NCI-H1048 (cell line): ENCODE measurements at regions not wholly inside any gene's neighbourhood (a gene's known extent, or its start where the extent isn't known, plus 50 kb on each side); places are given as distances from the start of the nearest gene placed in this dataset.
"Not testable (repeated sequence)": the region's sequence is repeated elsewhere in the genome, so short reads cannot be mapped to it uniquely, and the experiment has no call there.

ENCODE experiments used
- DNase-seq: peaks from one replicate; lab custom pipeline; 2025; lab: John Stamatoyannopoulos, UW

DNA sequence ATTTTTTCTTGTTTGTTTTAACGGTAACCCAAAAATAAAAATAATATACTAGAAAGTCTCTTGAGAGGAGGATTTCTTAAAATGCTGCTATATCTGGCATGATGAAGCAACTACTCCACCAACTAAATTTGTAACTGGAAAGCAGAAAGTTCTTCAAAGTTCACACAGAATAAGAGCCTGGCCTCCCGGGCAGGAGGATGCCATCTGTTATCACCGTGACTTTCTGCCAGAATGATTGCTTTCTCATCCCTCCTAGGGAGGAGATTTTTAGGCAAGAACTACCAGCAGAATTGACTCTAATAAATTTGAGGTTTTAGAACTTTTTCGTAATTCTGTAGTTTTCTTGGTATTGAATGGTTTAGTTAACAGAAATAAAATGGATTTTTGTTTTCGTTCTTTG is 464.6 kb upstream of the ACTBL2 start:
- no peak for DNase-seq

GRCh38 chr5:57940879-57941278 is 458.3 kb upstream of the ACTBL2 start:
- no peak for DNase-seq

DNA sequence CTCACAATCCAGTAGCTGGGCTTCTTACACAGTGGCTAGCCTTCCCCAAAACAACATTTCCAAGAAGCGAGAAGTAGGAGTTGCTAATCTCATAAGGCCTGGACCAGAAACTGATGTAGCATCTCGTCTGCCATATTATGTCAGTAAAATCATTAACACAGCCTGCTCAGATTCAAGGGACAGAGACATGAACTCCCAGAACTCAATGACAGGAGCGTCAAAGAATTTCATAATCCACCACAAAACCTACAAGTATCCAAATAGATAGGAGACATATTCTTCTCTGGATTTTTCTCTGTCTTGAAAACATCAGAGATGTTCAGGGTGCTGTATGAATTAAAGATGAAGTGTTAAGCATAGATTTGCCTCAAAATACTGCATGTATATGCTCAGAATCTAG is 457.6 kb upstream of the ACTBL2 start:
- DNase-seq: no peak

GRCh38 chr5:57939771-57940170 is 457.2 kb upstream of the ACTBL2 start:
- no peak for DNase-seq

DNA sequence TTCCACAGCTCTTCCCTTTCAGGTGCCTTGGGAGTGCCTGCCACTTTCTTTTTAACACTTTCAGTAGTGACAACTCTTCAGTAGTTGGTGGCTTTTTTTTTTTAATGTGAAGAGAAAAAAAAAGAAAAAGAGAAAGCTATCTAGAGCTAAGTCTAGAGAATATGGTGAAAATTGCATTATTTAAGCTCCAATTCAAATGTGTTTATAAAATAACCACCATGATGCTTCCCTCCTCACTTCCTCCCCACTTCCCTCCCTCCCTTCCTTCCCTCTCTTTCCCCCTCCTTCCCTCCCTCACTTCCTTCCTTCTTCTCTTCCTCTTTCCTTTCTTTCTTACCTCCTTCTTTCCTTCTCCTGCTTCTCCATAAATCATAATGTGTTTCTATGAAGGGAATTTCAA is 456.7 kb upstream of the ACTBL2 start:
- DNase-seq: no peak

GRCh38 chr5:57938174-57938557 is 455.6 kb upstream of the ACTBL2 start:
- DNase-seq: no peak

DNA sequence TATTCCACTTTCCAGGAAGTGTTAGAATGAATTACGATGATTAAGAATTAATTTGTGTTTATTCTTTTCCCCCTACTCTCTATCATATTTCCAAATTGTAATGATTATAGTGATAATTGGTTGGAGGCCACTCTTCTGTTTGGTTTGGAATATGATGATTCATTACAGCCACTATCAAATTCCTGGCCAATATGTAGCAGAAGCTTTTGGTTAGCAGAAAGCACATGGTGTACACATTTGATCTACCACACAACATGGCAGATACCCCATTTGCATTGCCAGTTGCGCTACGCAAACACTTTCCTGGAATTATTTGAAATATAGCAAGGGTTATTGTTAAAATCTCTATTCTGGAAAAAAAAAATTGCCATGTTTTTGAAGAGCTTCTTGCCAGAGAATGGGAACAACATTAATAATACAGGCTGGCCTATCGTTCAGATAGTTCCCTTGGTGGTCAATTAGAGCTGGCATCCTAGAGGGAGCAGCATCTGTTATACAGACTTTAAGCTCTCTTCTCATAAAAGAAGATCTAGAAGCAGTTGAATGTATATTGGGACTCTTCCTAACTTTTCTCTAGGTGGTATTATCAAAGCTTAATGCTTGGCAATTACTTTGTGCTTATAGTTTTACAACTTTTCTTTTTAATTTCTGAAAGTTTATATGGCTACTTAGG is 455.0 kb upstream of the ACTBL2 start:
- DNase-seq: no peak

DNA sequence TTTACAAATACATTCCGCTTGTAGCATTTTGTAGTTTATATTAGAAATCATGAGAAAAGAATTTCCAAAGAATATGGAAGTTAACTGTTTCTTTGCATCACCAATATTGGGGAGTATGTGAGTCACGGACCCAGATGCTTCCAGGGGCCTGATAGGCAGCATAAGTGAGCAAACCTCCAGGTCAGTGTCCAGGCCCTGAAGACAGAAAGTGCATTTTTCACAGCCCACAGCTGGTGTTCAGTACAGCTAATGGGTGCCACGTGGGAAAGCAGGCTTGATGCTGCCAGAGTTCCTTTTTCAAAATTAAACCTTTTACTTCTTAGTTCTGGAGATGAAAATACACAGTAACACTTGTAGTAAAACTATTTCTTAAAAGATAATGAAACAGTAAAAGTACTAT is 454.4 kb upstream of the ACTBL2 start:
- no peak for DNase-seq

GRCh38 chr5:57932761-57933160 is 450.1 kb upstream of the ACTBL2 start:
- no peak for DNase-seq

- no peak for DNase-seq
These were observed 449.2 kb upstream of the ACTBL2 start for GRCh38 chr5:57931807-57932206.

GRCh38 chr5:57931352-57931751 is 448.7 kb upstream of the ACTBL2 start:
- no peak for DNase-seq

DNA sequence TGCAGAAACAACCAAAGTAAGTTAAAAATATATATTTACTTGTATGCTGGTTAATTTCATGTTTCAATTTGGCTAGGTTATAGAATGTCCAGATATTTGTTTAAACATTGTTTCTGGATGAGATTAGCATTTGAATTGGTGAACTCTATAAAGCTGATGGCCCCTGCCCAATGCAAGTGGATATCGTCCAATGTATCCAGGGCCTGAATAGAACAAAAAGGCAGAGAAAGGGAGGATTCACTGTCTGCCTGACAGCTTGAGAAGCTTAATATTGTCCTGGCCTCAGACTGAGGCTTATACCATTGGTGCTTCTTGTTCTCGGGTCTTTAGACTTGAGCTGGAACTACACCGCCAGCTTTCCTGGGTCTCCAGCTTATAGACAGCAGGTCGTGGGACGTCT is 446.7 kb upstream of the ACTBL2 start:
- DNase-seq: no peak

GRCh38 chr5:57923094-57923493 is 440.5 kb upstream of the ACTBL2 start:
- not testable (repeated sequence) for DNase-seq

- DNase-seq: no peak
These were observed 434.4 kb upstream of the ACTBL2 start for GRCh38 chr5:57917004-57917403.

DNA sequence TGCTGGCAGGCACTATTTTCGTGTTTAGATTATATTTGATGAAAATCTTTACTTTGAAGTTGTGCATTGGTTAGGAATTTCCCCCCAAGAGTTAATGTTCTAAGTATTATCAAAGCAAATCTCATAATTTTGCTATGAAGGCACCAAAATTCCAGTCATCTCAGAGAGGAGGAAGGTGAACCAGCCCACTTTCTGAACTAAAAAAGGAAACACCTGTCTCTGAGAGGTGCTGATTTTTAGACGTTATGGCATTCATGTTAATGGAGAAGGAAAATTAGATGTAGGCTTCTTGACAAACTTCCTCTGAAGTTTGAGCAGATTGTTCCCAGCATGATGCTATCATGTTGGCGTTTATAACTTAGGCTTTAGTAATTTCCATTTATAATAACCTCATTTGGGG is 432.9 kb upstream of the ACTBL2 start:
- no peak for DNase-seq

DNA sequence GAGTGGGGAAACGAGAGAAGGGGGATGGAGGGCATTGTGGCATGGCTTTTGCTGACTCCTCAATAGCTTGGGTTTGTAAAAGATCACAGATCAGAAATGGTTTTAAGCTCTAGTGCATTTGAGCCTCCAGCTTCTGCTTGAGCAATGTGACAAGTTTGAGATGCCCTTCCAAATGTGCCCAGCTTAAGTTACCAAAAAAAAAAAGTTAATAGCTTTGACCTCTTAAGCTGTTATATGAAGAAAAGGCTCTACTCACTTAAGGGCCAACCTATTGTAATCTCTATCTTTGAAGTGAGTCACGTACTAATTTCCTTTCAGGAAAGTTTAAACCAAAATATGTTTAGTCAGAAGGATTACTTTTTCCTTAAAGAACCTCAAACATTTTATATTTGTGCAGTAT is 428.8 kb upstream of the ACTBL2 start:
- no peak for DNase-seq

DNA sequence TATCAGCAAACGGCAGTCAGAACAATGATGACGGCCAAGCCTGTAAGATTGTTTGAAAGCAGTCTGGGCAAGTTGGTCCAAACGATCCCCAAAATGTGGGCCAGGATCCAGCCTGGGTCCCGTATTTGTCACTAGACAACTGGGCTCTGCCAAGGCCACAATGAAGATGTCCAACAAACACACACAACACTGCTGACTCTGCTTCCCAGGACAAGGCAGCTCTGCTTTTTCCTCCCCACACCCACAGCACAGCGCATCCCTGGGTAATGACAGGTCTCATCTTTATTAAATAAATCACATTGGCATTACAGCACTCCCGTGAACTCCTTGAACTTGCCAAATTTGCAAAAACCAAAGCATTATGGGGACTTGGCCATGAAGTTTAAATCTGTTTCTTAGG is 424.1 kb upstream of the ACTBL2 start:
- no peak for DNase-seq

GRCh38 chr5:57903458-57903857 is 420.8 kb upstream of the ACTBL2 start:
- no peak for DNase-seq

DNA sequence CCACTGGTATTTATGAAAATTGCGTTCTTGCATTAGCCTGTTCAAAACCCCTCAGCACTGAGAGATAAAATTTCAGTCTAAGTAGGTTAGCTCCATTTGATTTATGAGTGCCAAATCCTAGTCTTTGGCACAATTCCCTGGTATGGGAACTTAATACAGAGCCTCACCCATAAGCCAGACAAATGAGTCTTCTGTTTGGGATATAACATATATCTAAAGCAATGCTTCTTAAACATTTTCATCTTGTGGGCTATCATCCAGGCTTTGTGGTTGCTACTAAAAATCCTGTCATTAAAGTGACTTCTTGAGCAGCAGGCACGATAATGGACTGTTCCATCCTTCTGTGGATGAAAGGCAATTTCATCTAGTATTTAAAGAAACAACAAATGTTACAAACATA is 419.5 kb upstream of the ACTBL2 start:
- no peak for DNase-seq

- DNase-seq: no peak
These were observed 417.9 kb upstream of the ACTBL2 start for GRCh38 chr5:57900381-57900944.

- no peak for DNase-seq
These were observed 414.0 kb upstream of the ACTBL2 start for GRCh38 chr5:57896576-57896975.

DNA sequence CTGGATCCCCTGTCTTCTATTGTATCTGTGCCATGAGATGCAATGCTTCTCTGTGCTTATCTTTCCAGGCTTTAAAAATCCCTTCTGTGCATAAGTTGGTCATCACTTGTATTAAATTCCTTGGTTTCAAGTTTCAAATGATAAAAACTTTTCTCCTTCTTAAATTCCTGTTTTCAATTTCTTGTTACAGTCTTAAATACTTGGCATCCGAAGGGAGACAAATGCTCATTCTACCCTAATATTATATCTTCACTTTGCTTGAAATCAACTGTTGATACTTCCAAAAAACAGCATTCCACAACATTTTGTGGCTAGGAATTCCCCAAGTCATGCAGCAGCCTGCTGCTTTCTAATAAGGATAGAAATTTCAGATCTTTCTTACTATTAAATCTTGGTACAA is 413.2 kb upstream of the ACTBL2 start:
- DNase-seq: no peak

- no peak for DNase-seq
These were observed 411.3 kb upstream of the ACTBL2 start for GRCh38 chr5:57893926-57894325.

DNA sequence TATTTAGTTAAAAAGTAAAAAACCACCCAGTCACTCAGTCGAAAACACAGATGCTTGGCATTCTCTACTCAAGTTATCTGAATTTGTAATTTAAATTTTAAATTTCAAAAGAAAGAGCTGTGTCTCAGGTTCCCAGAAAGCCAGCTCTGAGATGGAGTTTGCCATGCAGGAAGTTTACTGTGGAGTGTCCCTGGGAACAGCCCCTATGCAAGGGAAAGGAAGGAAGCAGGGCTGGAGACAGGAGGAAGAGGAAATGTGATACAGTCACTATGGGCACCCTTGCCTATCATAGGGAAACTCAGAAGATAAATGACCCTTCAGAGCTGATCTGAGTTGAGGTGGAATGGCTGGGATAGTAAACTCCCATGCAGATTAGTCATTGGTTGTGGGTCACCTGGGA is 408.8 kb upstream of the ACTBL2 start:
- no peak for DNase-seq
